Stimulated activated naive CD8-positive, alpha-beta T cell treated with anti-CD3 and anti-CD28 coated beads, Interleukin-15, Interleukin-2, amounts not matched to agents 100 U/mL and 50 U/mL, for 24 hours (primary cell): ENCODE measurements at regions not wholly inside any gene's neighbourhood (a gene's known extent, or its start where the extent isn't known, plus 50 kb on each side); places are given as distances from the start of the nearest gene placed in this dataset.
"Not testable (repeated sequence)": the region's sequence is repeated elsewhere in the genome, so short reads cannot be mapped to it uniquely, and the experiment has no call there.

Experiments used
- ATAC-seq: fragments of 150-1000 bp; cut with Tn5 transposase; one replicate; pipeline ENCODE4 v1.10.0; 2021
- DNase-seq: peaks from one replicate; pipeline ENCODE4 v3.0.0; 2021

GRCh38 chr2:175350105-175350504 lies 168.6 kb upstream of the ATP5MC3 start:
- no peak for DNase-seq
- no peak for ATAC-seq

- DNase-seq = no peak
- ATAC-seq = no peak
Measured at GRCh38 chr2:175342085-175342484, 160.6 kb upstream of the ATP5MC3 start.

- ATAC-seq (no peak), DNase-seq (no peak)
Measured at GRCh38 chr2:175330195-175330594, 148.7 kb upstream of the ATP5MC3 start.

GRCh38 chr2:175326801-175327200 lies 145.3 kb upstream of the ATP5MC3 start:
- DNase-seq (no peak), ATAC-seq (no peak)

GRCh38 chr2:175326164-175326563 lies 144.7 kb upstream of the ATP5MC3 start:
- not testable (repeated sequence) for DNase-seq, ATAC-seq

GRCh38 chr2:175323162-175323561 lies 141.7 kb upstream of the ATP5MC3 start:
- ATAC-seq (no peak), DNase-seq (no peak)

- ATAC-seq = no peak
- no peak for DNase-seq
Measured at GRCh38 chr2:175318542-175318941, 137.0 kb upstream of the ATP5MC3 start.

- DNase-seq (no peak), ATAC-seq (no peak)
Measured at GRCh38 chr2:175317751-175318150, 136.2 kb upstream of the ATP5MC3 start.

- ATAC-seq = no peak
- no peak for DNase-seq
Measured at GRCh38 chr2:175312137-175312536, 130.6 kb upstream of the ATP5MC3 start.

GRCh38 chr2:175310813-175311504 lies 129.4 kb upstream of the ATP5MC3 start:
- DNase-seq (no peak), ATAC-seq (no peak)

- no peak for ATAC-seq
Measured at GRCh38 chr2:175309799-175310198, 128.3 kb upstream of the ATP5MC3 start.

GRCh38 chr2:175308005-175308404 lies 126.5 kb upstream of the ATP5MC3 start:
- DNase-seq (no peak), ATAC-seq (no peak)

More at GRCh38 chr2:175309799-175310198, 128.3 kb upstream of the ATP5MC3 start:
- DNase-seq = peak; percentile 5

- ATAC-seq = no peak
- DNase-seq = no peak
Measured at GRCh38 chr2:175304541-175304940, 123.0 kb upstream of the ATP5MC3 start.

GRCh38 chr2:175293776-175294175 lies 112.3 kb upstream of the ATP5MC3 start:
- ATAC-seq = no peak
- DNase-seq = no peak

- DNase-seq = no peak
- no peak for ATAC-seq
Measured at GRCh38 chr2:175293195-175293594, 111.7 kb upstream of the ATP5MC3 start.

GRCh38 chr2:175282886-175283285 lies 101.4 kb upstream of the ATP5MC3 start:
- no peak for DNase-seq
- no peak for ATAC-seq

GRCh38 chr2:175282300-175282699 lies 100.8 kb upstream of the ATP5MC3 start:
- ATAC-seq (peak; percentile 77), DNase-seq (no peak)

- no peak for ATAC-seq
- DNase-seq = no peak
Measured at GRCh38 chr2:175277772-175278171, 96.3 kb upstream of the ATP5MC3 start.

GRCh38 chr2:175275539-175275938 lies 94.0 kb upstream of the ATP5MC3 start:
- no peak for ATAC-seq
- DNase-seq = no peak

GRCh38 chr2:175259164-175259563 lies 77.7 kb upstream of the ATP5MC3 start:
- DNase-seq (no peak), ATAC-seq (no peak)

GRCh38 chr2:175256806-175257585 lies 75.5 kb upstream of the ATP5MC3 start:
- no peak for DNase-seq
- no peak for ATAC-seq

- not testable (repeated sequence) for DNase-seq
Measured at GRCh38 chr2:175256391-175256790, 74.9 kb upstream of the ATP5MC3 start.

GRCh38 chr2:175253871-175254270 lies 72.4 kb upstream of the ATP5MC3 start:
- no peak for ATAC-seq
- no peak for DNase-seq

More at GRCh38 chr2:175256391-175256790, 74.9 kb upstream of the ATP5MC3 start:
- not testable (repeated sequence) for ATAC-seq
